ENCODE measurements at regions not wholly inside any gene's neighbourhood (a gene's known extent, or its start where the extent isn't known, plus 50 kb on each side); places are given as distances from the start of the nearest gene placed in this dataset.

DNA sequence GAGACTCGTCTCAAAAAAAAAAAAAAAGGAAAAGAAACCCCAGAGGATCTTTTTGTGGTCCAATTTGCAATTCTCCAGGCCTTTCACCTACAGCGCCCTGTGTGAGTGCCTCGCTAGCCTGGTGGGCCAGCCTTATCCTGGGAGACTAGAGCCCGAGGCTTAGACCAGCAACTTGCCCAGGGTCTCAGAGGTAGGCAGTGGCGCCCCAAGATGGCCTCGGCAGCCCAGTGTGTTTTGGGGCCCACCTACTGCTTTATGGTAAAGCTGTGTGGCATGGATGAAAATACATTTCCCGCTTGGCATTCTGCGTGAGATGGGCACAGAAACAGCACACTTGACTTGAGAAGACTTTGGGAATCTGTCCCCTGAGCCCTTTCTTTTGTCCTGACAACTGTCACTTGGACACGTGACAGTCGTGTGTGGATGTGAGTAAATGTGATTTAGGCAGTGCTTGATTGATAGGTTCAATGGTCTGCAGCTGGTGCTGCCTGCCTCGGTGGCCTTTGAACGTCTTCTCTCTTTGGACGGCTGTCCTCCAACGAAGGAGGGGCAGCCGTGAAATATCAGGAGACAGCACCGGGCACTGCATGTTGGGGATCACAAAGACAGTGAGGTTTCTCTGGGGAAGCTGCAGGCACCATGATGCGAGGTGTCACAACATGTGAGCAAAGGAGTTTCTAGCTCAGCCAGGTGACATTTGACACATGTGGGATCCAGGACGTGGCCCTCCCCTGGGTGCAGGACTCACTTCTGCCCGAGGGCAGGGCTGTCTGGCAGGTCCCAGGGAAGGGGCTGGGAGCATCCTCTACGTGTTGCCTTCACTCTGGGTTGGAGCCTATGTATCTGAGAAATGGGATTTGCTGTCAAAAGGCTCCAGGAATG, 209.5 kb upstream of the TWIST2 start:
- no peak for DNase-seq

DNA sequence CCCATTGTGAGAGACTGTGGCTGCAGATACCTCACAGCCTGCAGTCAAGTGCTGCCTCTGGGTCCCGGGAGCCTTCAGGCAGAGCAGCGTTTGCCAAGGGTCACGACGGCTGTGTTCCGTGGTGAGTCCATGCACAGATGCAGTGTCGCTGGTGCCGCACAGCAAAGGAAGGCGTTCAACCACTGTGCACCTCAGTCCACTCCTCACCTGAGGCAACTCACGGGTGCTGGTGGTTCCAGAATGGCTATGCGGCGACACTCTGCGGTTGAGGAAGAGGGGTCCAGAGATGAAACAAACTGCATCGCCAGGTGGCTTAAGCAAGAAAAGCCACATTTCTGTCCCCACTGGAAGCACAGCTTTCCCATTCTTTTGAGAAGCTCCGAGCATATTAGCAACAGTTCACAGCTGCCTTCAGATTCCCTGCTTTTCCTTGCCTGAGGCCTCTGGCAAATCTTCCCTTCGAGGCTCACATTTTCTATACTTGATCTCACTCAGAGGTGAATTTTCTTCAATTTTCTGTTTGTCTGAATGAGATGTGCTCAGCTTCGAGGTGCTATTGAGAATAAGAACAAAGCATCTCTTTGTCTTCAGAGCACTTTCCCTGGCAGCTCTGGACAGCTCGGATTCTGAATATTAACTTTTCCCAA, 208.8 kb upstream of the TWIST2 start:
- DNase-seq: no peak

DNA sequence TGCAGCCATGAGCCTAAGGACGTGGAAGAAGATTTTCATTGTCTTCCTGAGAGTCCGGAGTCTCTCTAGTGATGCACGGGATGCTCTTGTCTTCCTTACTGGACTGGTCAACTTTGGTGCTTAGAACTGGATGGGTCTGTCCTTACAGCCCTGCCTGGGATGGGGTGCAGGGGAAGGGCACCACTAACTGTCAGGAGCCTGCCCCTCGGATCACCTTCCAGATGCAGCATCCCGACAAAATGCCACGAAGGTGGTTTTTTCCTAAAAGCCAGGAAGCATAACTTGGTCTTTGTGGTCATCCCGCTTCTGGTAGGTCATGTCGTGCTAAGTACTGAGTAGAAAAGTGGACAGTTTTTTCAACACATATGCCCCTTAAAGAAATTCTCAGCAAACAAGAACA, 207.4 kb upstream of the TWIST2 start:
- no peak for DNase-seq

DNA sequence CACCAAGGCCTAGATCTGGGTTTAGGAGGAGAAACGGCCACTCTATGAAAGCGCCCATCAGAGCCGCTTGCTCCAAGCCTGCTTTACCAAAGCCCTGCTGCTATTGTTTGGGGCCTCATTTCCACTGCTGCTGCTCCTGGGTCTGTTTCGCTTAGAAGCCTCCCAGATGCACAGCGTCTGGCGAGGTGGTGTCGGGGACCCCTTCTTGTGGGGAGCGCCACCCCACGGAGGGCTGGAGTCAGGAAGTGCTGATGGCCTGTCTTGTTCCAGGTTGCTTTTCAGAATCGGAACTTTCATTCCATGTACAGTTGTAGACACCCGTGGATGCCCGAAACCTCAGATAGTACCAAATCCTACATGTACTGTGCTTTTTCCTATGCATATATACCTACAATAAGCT, 204.9 kb upstream of the TWIST2 start:
- DNase-seq: no peak

DNA sequence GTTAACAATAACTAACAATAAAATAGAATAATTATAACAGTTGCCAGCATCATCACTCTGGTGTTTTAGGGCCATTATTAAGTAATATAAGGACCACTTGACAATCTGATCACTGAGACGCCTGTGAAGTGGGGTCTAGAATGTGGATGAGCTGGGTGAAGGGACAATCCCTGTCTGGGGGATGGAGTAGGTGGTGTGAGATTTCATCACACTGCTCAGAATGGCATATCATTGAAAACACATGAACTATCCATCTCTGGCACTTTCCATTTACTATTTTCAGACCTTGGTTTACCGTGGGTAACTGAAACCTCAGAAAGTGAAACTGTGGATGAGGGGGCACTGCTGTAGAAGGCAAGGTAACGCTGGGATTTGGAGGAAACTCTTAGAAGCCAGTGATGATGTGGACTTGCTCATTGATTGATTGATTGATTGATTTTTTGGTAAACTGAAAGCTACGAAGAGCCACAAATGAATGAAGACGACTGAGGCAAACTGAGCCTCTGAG, 204.4 kb upstream of the TWIST2 start:
- peak in 1 of 2 donors; percentile 7 for DNase-seq

DNA sequence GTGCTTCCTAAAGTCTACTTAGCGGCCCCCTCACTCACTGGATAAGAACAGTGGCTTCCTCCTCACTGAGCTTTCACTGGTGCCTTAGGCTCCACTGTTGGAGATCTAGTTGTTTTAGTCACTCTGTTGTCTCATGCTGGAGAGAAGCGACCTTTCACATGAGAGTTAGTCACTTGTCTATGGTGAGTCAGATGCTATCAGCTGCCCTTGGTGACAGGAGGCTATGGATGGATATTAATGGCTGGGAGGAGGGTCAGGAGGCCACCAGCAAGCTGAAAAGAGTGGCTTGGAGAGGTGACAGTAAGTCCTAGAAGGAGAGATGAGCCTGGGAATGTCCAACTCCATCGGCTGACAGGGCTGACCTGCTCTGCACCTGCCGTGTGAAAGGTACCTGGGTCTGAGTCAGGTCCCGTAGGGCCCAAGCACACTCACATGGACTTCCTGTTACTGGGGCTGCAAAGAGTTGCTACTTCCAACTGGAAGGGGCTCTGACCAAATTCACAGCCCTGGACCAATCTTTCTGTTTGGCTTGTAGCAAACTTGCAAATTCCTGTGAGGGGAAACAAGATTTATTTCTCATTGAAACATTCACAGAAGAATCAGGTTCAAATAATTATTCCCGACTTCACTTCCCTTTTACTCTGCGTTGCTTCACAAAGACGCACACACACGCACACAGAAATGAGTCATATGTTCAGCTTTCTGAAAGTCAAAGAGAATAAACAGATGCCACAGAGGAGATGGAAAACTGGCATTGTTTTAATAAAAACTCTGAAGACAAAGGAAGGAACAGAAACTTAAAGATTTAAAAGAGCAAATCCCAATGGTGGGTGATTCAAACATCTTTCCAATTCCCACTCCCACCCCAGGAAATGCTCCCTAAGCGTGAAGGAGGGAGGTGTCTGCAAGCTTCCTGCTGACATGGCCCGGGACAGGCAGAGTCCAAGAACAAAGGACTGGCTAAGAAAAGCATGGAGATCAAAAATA, 203.5 kb upstream of the TWIST2 start:
- DNase-seq: peak; percentile 66 to 87

DNA sequence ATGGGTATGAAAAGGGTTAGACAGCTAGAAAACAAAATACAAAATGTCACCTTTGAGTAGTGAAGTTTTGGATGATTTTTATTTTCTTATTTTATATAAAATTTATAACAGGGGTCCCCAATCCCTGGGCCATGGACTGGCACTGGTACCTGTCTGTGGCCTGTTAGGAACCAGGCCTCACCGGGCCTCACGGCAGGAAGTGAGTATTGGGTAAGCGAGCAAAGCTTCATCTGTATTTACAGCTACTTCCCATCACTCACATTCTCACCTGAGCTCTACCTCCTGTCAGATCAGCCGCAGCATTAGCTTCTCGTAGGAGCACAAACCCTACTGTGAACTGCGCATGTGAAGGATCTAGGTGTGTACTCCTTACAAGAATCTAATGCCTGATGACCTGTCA, 202.8 kb upstream of the TWIST2 start:
- DNase-seq: no peak

DNA sequence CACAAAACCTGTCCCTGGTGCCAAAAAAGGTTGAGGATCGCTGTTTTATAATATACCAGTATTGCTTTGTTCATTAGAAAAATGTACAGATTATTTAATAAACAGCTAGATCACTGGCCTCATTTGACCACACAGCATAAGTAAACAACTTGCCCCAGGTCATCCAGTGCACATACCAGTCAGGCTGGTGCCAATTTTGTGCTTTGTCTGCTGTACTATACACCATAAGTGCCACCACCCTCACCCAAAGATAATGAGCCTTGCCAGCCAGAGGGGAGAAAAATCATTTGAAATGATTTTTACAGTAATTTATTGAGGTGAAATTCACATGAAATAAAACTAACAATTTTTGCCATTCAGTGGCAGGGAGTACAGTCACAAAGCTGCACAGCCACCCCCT, 202.2 kb upstream of the TWIST2 start:
- no peak for DNase-seq

DNA sequence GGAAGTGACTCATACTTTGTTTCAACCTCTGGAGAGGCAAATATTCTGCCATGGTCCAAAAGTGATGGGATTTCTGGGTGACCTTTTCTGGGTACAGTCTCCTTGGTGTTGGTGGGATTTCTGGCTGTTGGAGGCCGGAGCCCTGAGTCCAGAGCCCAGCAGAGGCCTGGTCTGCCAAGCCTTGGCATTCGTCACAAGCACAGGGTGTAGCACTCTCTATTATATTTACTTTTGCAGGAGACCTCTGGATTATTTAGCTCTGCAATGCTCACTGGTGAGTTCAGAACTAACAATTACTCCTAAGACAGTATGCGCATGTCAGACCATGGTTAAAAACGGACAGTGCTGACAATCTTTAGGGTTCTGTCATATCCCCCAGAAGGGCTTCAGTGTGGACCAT, 201.6 kb upstream of the TWIST2 start:
- no peak for DNase-seq

DNA sequence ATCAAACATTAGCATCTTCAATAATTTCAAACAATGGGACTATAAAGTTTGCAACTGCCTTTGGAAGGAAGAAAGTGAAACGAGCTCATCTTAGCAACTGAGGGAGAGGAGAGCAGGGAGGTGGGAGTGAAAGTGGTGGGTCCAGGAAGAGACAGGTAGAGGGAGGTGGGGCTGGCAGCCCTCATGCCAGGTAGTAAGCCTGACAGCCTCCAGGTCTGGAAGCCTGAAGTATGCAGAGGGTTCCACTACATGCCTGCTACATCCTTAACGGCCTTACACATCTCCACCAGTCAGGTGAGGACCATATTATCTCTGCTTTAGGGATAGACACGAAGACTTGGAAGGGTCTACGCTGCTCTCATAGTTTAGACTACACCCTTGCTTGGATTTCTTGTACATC, 201.1 kb upstream of the TWIST2 start:
- DNase-seq: no peak

DNA sequence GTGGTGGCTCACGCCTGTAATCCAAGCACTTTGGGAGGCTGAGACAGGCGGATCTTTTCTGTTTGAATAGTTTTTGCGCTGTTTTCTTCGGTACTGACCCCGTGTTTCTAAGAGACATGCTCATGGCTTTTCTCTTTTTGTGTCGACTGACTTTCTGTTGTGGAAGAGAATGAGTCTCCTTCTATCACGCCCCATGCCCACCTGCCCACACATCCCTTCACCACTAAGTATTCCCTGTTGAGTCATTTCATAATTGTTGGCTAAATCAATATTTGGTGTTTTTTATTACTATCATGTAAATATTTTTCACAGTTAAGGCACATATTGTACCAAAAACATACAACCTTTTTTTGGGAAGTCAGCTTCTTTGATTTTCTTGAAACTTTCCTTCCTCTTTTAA, 198.8 kb upstream of the TWIST2 start:
- DNase-seq: no peak

DNA sequence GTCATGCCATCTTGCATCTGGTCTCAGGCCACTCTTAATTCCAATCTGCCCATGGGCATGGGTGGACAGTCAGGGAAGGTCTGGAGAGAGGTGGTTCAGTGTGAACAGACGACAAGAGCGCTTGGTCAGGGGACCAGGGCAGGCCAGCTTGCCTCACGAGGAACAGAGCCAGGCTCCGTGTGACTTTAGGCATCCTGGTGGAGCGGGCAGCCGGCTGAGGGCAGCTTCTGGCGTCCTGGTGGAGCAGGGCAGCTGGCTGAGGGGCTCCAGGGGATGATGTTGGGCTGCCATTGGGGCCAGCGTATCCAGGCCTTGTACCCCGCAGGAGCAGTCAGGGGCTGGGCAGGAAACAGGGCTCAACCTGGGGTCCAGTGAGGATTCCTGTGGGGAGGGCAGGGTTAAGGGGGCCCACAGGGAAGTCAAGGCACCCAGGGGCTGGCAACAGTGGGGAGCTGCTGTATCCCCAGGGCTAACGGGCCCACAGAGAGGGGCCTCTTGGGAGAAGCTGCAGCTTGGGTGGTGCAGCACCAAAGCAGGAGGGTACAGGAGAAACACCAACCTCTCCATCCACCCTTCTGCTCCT, 197.9 kb upstream of the TWIST2 start:
- DNase-seq: no peak

DNA sequence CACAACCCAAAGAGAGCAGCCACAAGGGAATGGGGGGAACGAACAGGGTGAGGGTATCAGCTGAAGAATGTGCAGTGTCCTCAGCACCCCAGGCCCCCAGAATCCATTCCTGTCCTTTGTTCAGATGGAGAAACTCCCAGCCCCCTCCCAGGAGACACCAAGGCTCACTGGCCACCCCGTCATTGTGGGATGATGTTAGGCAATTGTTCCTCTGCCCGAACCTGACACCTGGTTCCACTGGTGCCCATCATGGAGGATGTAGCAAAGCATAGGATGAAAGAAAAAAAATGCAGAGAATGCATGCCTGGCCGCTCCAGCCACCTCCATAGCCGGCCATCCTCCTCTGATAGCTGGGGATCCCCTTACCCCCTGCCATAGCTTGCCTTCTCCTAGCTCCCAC, 197.3 kb upstream of the TWIST2 start:
- DNase-seq: no peak

DNA sequence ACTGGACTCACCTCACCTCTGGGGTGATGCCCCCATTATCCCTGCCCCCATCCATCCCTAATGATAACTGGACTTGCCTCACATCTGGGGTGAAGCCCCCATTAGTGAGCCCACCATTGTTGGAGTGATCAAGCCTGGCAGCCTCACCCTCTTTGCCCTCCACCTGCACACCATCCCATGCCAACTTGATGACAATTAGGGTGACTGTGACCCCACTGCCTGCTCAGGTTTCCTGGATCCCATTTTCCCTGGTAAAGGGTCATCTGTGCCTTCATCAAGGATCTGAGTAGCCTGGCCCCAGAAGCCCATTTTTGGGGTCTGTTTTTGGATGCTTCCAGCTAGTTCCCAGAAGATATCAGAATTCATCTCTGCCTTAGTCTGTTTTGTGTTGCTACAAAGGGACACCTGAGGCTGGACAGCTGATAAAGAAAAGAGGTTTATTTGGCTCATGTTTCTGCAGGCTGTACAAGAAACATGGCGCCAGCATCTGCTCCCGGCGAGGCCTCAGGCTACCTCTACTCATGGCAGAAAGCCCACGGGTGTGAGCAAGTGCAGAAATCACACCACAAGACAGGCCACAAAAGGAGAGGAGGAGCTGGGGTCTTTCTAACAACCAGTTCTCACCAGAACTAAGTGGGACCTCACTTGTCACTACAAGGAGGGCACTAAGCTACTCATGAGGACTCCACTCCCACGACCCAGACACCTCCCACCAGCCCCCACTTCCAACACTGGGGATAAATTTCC, 196.4 kb upstream of the TWIST2 start:
- DNase-seq: no peak

DNA sequence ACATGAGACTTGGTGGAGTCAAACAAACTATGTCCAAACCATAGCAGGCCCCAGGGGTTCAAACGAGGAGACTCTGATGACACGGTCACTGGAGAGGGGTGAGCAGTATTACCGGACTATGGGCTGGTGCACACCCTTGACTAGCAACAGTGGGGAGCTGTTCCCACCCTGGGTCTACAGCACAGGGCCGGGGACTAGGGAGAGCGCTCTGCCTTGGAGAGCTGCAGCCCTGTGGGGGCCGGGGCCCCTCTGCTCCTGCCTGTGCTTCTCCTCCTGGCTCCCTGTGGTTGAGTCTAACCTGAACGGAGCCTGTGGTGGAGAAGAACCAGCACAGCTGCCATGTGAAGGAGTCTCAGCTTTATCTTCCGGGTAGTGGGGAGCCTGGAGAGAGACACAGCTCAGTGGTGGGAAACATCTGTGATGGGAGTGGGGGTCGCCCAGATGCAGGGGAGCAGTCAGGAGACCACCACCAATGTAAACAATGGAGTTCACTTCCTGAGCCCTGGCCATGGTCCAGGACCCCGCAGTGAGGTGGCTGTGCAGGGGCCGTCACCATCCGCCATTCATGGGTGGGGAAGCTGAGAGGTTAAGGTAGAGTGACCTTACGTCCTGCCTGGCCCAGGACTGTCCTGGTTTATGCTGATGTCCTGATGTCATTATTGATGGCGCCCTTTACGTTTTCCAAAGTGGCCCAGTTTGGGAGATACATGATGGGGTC, 195.7 kb upstream of the TWIST2 start:
- DNase-seq: no peak

DNA sequence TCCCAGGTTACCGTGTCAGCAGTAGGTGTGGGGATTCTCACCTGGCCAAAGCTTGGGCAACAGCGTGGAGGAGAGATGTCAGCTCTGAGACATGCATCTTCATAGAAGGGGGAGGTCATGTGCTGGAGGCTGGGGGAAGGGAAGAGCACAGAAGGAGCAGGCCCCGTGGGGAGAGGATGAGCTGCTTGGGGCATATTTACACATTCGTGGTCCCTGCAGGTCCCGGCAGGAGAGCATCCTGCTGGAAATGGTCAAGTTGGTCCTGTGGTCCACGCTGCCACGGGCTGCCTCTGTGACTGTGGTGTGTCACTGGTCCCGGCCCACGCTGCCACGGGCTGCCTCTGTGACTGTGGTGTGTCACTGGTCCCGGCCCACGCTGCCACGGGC, 195.1 kb upstream of the TWIST2 start:
- no peak for DNase-seq

DNA sequence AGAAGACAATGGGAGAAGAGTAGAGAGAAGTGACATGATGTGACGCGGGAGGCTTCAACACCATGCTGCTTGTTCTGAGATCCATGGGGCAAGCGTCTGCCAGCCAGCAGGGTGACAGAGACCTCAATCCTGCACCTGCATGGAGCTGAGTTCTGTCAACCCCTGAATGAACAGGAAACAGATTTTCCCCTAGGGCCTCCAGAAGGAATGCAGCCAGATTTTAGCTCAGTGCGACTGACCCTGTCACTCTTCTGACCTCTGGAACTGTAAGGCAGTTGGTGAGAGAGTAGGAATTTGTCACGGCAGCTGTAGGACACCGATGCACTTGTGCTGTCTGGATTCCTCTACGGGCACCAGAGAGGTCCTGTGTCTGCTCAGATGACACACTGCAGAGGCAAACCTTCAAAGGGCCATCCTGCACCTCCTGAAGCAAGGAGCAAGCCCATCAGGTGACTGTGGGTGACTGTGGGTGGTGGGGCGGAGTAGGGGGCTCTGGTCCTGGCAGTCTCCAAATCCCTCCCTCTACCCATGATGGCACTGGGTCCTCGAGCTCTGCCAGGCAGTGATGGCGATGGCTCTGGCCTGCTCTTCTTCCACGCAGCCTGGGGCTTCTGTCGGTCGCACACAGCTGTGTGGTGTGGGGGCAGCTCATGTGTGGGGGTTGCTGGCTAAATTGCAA, 194.3 kb upstream of the TWIST2 start:
- no peak for DNase-seq

DNA sequence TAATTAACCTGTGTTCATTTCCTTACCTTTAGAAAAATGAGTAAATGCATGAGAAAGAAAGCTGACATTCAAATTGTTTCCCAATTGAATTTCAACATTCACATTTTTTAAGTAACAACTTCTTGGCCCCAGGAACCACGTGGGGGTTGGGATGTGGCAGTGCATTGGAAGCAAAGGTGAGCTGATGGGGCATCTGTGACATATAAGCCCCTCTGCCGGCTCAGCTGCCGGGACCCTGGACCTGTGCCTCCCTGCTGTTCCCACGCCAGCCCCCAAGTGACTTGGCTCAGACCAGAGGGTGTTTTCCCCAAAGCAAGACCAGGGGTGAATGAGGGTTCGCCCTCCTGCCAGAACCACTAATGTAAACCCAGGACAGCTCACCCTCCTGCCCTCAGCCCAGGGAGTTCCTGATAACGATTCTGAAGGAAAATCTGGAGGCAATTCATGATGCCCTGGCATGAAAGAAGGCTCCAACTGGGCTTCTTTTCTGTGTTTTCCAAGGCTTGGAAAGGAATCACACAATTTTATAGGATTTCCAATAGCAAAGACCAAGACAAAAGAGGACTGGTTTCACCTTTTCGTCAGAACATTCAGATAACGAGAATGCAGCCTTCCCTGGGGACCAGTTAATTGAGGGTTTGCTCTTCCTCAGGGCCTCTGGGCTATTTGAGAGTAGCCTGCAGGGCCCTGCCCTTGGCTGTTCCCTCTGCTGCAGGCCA, 193.2 kb upstream of the TWIST2 start:
- DNase-seq: no peak

DNA sequence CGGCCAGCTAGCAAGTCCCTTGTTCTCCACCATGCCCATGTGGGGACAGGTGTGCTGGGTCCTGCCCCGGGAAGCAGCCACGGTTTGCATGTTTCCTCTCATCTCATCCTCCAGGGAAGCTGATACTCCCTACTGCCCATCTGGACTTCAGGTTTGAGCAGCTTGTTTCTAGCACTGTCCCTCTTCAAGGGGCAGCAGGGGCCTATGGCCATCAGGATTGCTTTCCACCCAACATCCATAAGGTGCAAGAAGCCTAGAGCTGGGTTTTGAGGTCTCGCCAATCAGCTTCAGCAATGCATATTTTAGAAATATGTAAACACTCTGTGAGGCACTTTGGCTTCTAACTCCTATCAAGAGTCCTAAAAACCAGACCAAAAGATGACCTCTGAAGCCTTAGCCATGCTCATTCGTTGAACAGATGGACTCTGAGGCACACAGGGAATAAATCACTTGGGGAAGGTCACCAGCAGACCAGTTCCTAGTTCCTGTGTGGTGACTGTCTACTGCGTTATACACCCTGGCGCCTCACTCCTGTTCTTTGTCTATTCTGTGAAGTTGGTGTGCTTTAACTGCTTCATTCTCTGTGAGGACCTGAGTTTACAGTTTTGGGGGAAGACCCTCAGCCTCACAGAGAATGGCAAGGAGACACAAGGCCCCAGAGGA, 192.6 kb upstream of the TWIST2 start:
- DNase-seq: no peak
